Middle frontal gyrus (tissue), 1 donor: ENCODE measurements at regions not wholly inside any gene's neighbourhood (a gene's known extent, or its start where the extent isn't known, plus 50 kb on each side); places are given as distances from the start of the nearest gene placed in this dataset.
A peak's percentile ranks its signal among the peaks of the same experiment; 100 is the strongest.
"Not testable (repeated sequence)": the region's sequence is repeated elsewhere in the genome, so short reads cannot be mapped to it uniquely, and the experiment has no call there.

Experiments used
- DNase-seq: peaks from one replicate; pipeline ENCODE4 v3.0.0-alpha.2; 2015; ENCODE audit warnings: low spot score; ENCODE audit errors: extremely low spot score

GRCh38 chr20:43404878-43405277, 52.8 kb upstream of the SRSF6 start:
- no peak for DNase-seq

- DNase-seq: not testable (repeated sequence)
Observed at GRCh38 chr20:43400882-43401281, 56.8 kb upstream of the SRSF6 start.

GRCh38 chr20:43398676-43399324, 58.9 kb upstream of the SRSF6 start:
- DNase-seq: no peak

GRCh38 chr20:43397147-43397546, 60.5 kb upstream of the SRSF6 start:
- no peak for DNase-seq

GRCh38 chr20:43393052-43393451, 64.6 kb upstream of the SRSF6 start:
- no peak for DNase-seq

GRCh38 chr20:43392561-43392960, 65.1 kb upstream of the SRSF6 start:
- DNase-seq: no peak

GRCh38 chr20:43389839-43390626, 67.7 kb upstream of the SRSF6 start:
- DNase-seq: no peak

- DNase-seq: no peak
Observed at GRCh38 chr20:43389211-43389610, 68.5 kb upstream of the SRSF6 start.

- peak; percentile 33 for DNase-seq
Observed at GRCh38 chr20:43388268-43389002, 69.3 kb upstream of the SRSF6 start.

- DNase-seq: no peak
Observed at GRCh38 chr20:43387737-43388136, 70.0 kb upstream of the SRSF6 start.

- DNase-seq: no peak
Observed at GRCh38 chr20:43386878-43387277, 70.8 kb upstream of the SRSF6 start.

GRCh38 chr20:43385914-43386313, 71.8 kb upstream of the SRSF6 start:
- DNase-seq: no peak

- no peak for DNase-seq
Observed at GRCh38 chr20:43384101-43384940, 73.4 kb upstream of the SRSF6 start.

GRCh38 chr20:43383026-43383795, 74.5 kb upstream of the SRSF6 start:
- DNase-seq: no peak

- DNase-seq: not testable (repeated sequence)
Observed at GRCh38 chr20:43382135-43382534, 75.6 kb upstream of the SRSF6 start.

- DNase-seq: not testable (repeated sequence)
Observed at GRCh38 chr20:43381533-43381932, 76.2 kb upstream of the SRSF6 start.

- no peak for DNase-seq
Observed at GRCh38 chr20:43379239-43379917, 78.3 kb upstream of the SRSF6 start.

- DNase-seq: no peak
Observed at GRCh38 chr20:43376831-43377230, 80.9 kb upstream of the SRSF6 start.

- DNase-seq: no peak
Observed at GRCh38 chr20:43375591-43375990, 82.1 kb upstream of the SRSF6 start.

- no peak for DNase-seq
Observed at GRCh38 chr20:43372051-43372450, 85.6 kb upstream of the SRSF6 start.
